Embryonic facial prominence (tissue), 1 donor: ENCODE measurements at regions not wholly inside any gene's neighbourhood (a gene's known extent, or its start where the extent isn't known, plus 50 kb on each side); places are given as distances from the start of the nearest gene placed in this dataset.

ENCODE experiments used
- DNase-seq: peaks from one replicate; pipeline ENCODE4 v3.0.0-alpha.2; 2016; ENCODE audit errors: extremely low spot score

DNA sequence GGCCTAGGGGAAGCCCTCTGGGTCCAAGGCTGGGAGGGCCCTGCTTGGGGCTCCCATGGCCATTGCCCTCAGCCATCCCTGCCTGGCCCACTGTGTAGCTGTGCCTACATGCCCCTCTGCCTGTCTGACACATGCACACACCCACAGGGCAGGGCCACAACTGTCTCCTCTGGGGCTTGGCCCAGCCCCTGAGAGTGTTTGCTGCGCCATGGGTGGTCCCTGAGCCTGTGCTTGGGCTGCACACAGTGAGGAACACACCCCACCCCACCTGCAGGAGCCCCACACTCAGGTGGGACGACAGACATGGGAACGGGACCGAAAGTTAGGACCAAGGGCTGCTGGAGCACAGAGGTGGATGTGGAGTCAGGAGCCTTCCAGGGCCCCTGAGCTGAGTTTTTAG lies 489.5 kb downstream of the TBC1D22A start:
- no peak for DNase-seq

DNA sequence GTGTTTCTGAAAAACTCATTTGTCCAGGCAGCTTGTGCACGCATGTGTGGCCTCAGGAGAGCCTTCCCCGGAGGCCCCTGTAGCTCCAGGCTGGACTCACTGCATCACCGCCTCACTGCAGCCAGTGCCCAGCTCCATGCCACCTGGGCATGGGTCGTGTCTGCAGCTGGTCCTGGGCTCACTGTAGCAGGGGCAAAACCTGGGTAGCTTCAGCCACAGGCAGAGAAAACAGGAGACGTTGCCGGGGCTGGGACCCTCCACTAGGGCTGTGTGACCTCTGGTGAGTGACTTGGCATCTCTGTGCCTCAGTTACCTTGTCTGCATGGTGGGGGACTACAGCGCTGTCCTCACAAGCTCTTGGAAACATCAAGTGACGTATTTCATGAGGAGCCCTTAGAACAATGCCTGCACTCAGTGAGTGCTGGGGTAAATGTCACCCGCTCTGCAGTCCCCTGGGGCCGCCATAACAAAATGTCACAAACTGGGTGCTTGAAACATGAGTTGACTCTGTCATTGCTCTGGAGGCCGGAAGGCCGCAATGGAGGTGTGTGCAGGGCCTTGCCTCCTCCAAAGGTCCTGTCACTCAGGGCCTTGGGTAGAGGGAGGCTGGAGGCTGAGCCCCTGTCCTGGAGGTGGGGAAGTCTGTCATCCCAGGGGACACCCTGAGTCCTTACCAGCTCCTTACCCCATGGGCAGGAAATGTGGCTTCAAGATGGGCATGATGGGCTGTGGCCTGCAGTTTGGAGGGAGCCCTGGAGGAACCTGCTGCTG lies 488.7 kb downstream of the TBC1D22A start:
- no peak for DNase-seq

DNA sequence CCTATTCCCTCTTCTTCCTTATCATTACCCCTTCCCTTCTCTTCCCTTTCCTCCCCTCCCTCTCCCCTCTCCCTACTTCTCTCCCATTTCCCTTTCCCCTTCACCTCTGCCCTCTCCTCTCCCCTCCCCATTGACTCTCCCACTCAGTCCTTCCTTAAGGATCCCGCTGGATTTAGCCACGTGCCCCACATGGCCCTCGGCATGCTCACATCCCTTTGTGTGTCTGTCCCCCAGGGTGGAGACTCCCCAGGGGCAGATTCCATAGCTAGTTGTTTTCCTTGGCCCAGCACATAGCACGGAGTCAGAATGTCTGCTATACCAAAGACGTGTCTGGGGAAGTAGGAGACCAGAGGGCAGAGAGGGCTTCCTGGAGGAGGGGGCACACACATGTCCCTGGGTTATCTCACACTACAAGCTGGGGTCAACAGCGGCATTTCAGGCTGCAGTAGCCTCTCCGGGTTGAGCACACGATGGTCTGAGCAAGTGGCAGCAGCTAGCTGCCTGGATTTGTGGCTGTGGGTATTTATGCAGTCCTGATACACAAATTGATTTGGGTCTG lies 487.0 kb downstream of the TBC1D22A start:
- DNase-seq = no peak

DNA sequence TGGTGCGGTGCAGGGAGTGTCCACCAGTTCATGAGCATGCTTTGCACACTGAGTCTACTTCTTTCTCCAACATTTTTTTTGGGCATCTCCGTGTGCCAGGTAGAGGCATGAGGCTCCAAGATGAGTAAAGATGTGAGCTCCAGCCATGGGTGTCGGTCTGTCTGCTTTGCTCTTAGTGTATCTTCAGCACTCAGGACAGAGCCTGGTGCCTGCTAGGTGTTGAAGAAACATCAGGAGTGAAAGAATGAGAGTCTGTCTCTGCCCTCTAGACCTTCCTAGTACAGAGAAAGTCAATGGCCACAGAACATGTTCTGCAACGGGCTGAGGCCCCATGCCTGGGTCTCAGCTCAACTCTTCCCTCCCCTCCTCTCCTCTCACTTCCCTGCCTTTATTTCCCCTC lies 486.5 kb downstream of the TBC1D22A start:
- no peak for DNase-seq

DNA sequence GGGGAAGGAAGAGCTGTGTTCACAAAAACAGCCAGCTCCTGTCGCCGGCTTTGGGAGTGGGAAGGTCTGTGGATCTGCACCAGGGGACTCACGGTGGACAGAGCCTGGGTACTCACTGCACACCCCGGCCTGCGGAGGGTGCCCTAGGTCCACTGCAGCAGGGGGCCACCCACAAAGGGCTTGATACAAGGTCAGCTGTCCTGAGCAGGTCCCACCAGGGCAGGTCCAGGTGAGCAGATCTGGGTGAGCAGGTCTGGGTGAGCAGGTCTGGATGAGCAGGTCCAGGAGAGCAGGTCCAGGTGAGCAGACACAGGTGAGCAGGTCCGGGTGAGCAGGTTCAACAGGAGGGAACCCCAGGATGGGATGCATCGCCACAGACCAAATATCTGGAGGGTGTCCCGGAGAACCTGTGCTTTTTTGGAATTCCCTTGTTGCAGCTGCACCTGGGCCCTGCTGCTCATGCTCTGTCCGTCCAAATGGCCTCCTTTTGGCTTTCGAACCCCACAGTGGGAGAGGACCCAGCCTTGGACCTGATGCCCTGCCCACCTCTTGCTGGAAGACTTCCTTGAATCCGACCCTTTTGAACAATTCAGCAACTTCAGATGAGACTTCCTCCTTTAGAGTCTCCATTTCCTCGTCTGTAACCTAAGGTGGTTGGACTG lies 485.3 kb downstream of the TBC1D22A start:
- DNase-seq = no peak

DNA sequence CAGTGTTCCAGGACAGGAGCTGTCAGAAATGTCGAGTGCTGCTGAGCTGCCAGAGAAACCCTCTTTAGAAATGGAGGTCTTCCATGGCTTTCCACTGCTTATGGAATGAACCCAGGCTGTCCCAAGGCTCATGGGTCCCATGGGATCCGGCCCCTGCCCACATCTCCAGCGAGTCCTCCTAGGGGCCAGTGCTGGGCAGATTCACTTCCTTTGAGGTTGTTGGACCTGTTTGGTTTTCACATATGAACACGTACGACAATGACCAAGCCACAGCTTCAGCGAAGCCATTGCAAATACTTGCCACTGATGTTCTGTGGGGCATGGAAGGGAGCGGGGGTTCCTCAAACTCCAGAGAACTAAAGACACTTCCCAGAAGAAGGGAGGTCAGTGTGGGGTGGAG lies 483.3 kb downstream of the TBC1D22A start:
- no peak for DNase-seq

DNA sequence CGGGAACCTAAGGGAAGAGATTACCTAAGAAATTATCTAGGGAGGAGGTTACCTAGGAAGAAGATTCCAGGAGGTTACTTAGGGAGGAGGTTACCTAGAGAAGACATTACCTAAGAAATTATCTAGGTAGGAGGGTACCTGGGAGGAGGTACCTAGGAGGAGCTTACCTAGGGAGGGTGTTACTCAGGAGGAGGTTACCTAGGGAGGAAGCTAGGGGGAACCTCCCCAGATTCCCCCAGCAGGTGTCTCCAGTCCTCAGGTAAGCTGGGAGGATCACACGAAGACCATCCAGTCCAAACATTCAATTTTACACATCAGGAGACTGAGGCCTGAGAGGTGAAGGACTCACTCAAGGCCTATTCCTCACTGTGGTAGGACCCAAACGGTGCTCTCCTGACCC lies 482.8 kb downstream of the TBC1D22A start:
- DNase-seq = no peak

DNA sequence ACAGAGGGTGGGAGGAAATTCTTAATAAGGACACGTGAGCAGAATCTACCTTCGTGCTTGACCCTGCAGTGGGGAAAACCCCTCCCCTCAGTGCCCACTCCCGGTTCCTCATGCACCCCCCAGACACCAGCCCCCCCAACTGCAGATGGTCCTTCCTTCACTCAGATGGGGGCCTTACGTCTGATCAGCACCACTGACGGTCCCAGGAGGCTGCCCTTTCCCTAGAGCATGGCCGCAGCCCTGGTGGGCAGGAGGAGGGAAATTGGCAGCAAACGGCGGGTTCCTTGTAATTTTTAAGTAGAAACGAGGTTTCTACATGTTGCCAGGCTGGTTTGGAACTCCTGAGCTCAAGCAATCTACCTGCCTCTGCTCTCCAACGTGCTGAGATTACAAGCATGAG lies 477.7 kb downstream of the TBC1D22A start:
- DNase-seq = no peak

DNA sequence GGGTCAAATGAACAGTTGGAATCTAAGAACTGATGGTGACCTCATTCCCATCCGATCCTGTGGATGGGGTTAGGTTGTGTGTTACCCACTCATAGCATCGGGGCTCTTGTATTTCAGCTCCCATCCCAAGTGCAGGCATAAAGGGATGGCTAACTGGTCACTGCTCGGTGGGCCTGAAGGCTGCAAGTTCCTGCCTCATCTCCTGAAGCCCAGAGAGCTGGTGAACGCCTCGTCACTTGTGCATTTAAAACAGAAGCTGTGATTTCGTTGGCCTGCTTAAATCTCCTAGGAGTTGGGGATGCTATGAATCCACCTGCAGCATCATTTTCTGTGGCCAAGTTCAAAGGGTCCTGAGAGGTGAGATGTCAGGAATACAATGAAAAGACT lies 477.0 kb downstream of the TBC1D22A start:
- DNase-seq = no peak

DNA sequence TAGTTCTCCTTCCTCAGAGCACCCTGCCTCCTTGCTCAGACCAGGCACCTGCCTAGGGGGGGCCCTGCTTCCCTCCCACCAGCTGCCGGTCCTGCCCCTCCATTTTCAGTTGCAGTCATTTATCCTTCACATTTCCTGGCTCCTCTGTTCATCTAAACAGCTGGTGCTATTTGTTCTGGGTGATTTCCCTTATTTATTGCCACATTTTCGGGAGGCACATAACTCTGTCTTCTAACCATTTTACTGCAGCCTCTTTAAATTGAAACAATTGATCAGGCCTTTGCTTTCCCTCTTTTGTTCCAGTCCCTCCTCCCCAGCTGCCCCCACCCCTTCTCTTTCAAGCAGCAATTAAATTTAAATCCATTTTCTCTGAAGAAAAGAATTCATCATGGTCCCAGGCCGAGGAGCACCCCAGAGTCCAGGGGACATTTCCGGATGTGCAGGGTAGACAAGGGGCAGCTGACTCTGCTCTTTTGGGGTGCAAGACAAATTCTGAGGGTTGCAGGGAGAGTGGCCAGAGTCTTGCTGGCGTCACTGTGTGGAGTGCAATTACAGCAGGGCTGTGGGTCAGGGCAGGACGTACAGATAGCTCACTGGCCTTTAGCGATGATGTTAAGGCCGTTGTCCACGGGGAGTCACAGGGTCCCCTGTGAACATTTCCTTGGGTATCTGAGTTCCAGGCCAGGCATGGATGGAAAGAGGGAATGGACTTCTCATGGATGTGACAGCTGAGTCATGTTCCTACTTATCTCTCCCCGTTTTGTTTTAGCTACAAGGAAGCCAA lies 476.4 kb downstream of the TBC1D22A start:
- DNase-seq = no peak

DNA sequence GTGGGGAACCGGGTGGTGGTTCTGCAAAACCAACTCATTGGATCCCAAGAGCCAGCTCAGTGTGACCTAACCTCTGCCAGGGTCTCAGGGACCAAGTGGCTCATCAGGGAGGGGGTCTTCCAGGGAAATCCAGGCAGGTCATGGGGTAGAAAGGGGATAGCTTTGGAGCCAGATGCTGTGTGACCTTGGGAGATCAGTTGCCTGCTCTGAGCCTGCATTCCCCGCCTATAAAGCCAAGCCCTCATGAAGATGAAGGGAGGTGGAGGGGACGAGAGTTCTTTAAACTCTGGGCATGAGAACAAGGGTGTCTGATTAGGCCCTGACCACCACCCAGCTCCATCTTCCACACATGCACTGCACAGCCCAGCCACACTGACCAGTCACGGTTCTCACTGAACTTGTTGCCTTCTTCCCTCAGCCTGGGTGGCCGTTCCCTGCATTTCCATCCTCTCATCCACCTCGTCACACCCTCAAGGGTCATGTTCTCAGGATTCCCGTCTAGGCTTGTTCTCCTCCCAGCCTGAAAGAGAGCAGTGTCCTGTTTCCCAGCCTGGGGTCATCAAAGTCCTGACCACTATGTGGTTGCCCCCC lies 475.5 kb downstream of the TBC1D22A start:
- DNase-seq = no peak

DNA sequence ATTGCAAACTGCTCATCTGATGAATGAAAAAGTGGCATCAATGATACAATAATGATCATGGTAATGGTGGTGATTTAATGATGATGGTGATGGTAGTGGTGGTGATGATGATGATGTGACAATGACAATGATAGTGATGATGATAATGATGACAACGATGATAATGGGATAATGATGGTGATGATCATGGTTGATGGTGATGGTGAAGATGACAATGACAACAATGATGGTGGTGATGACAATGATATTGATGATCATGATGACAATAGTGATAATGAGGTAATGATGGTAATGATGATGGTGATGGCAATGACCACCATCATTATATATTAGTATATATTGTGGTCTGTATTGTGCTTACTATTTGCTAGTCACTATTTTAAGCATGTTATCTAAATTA lies 474.3 kb downstream of the TBC1D22A start:
- DNase-seq = no peak

DNA sequence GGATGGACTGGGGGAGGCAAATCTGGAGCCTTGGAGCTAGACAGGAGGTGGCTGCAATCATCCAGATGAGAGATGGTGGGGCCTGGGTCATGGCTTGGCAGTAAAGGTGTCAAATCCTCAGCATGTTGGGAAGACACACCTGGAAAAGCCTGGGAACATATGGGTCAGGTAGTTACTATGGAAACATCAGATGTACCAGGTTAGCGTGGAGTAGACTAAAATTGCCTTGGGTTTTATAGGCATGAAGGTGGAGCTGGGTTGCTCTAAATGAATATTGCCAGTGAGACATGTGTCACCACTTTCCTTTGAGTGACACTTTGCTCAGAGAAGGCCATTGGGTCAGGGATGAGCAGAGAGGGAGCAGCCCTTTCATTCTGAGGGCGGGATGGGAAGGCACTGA lies 473.7 kb downstream of the TBC1D22A start:
- DNase-seq = no peak

DNA sequence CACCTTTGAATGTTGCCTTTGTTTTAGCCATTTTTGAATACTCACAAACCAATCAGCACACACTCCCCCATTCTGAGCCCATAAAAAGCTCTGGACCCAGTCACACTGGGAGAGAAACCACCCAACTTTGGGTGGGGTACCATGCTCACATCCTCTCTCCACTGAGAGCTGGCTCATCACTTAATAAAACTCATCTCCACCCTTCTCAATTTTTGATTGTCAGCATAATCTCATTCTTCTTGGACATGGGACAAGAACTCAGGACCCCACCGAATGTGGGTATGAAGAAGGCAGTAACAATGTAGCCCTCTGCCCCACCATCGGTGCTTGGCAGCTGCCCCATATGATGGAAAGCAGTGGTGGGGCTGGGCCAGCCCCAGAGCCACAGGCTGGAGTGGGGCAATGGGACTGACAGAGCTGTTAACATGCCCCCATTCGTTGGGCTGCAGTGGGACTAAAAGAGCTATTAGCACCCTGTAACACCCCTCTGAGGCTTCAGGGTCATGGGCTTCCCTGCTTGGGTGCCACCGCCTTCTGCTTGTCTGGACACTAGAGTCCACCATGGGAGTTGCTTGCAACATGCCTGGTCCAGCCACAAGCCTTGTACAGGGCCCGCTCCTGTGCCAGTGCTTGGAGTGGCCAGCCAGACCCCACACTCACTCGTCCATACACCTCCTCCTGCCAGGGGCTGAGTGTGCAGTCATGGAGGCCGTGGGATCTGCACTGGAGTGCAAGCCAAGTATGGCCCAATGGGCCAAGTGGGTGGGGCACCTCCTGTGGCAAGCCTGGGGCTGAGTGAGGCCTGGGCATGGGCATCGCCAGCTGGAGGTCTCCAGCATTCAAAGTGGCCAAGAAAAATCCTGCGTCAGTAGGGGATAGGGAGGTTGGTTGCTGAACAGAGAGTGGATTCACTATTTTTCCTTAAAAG lies 471.1 kb downstream of the TBC1D22A start:
- DNase-seq = no peak

DNA sequence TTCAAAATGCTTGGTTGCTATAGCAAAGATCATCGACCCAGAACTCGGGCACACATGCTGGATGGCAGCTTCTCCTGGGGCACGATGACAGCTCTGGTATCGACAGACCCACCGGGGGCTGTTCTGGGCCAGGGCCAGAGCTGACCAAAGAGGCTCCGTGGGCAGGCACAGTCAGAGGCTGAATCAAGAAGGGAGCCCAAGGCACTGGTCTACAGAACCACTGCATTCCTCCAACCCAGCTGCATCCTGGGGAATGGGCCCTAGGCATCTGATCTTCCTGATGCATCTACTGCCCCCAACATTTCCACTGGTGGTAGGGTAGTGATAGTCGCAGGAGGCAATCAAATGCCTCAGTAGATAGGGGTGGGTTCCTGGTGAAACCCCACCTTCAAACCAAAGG lies 470.3 kb downstream of the TBC1D22A start:
- no peak for DNase-seq

DNA sequence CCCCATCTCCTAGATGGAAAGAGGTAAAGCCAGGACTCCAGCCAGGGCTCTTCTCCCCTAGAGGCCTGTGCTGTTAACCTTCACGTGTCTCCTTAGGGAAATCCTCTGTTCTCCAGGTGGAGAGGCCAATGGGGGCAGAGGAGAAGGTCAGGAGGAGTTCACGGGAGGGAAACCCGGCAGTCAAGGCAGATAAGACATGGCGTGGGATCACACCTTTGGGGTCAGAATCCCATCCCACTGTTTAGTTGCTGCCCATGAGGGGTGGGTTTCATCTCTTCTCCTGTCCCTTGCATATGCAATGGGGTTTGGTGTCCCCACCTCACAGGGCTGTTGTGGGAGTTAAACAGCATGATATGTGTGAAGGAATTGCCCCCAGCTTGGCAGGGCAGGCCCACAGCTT lies 469.7 kb downstream of the TBC1D22A start:
- DNase-seq = no peak

DNA sequence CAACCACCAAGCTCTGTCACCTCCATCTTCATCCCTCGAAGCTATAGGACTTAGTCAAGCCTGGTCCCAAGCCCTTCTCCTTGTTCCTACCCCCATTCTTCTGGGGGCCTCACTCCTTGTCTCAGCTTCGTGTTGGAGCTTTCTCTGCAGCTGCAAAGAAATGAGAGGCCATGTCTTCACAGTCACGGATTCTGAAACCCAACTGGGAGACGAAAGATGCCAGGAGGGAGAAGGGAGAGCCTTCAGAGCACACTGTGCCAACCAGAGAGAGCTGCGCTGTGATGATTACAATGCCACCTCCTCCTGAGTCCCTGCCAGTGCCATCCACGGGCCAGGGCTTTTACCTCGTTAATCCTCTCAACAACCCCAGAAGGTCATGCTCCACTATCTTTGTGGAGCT lies 469.3 kb downstream of the TBC1D22A start:
- DNase-seq = no peak

DNA sequence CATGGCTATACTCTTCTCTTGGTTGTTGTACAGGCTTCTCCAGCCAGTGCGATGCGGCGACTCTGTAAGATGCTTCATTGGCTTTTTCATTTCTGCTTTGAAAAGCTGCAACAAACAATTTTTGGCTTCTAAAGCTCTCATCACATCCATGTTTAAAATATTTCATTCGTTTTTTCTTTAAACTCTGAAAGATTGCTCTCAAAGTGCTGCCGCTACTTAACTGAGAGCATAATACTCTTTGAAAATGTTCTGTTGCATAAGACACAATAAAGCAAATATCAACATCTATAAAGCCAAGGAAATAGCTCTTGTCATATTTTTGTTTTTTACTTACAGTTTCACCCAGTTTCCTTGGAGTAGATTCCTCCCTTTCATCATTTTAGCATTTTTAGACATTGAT lies 468.3 kb downstream of the TBC1D22A start:
- no peak for DNase-seq

DNA sequence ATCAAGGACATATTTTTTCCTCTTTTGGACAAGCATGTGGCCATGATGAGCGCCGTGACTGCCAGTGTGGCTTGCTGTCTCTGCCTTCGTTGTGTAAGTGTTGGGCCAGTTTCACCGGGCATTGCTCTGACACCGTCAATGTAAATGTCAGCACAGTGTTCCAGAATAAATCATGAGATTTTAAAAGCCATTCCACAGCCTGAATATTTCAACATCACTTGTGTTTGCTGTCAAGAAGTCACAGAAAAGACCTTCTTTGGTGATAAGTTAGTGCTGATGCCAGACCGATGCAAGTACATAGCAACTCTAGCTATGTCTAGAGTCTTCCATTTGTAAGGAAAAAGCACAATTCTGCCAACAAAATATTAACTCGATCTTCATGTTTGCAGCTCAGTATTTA lies 467.8 kb downstream of the TBC1D22A start:
- DNase-seq = no peak

DNA sequence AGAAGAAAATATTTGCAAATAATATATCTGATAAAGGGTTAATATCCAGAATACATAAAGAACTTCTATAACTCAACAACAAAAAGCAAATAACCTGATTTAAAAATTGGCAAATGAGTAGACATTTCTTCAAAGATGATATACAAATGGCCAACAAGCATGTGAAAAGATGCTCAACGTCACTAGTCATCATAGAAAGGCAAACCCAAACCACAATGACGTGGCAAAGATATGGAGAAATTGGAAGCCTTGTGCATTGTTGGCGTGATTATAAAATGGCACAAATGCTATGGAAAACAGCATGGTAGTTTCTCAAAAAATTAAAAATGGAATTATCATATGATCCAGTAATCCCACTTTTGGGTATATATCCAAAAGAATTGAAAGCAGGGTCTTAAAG lies 466.3 kb downstream of the TBC1D22A start:
- DNase-seq = no peak
